ENCODE measurements at regions not wholly inside any gene's neighbourhood (a gene's known extent, or its start where the extent isn't known, plus 50 kb on each side); places are given as distances from the start of the nearest gene placed in this dataset.
"Not testable (repeated sequence)": the region's sequence is repeated elsewhere in the genome, so short reads cannot be mapped to it uniquely, and the experiment has no call there.

GRCh38 chrX:43165343-43165920 lies 387.5 kb upstream of the PPP1R2C start:
- no peak overlapping the region for H3K27ac ChIP-seq
- no peak overlapping the region for H3K4me3 ChIP-seq

- Histone ChIP-seq H3K4me3 (no peak overlapping the region), H3K27ac (no peak overlapping the region)
These were observed 388.9 kb upstream of the PPP1R2C start for GRCh38 chrX:43166874-43167273.

GRCh38 chrX:43175434-43175833 lies 397.5 kb upstream of the PPP1R2C start:
- H3K4me3 ChIP-seq = no peak overlapping the region
- no peak overlapping the region for H3K27ac ChIP-seq

- Histone ChIP-seq H3K27ac (no peak overlapping the region), H3K4me3 (no peak overlapping the region)
These were observed 398.7 kb upstream of the PPP1R2C start for GRCh38 chrX:43176686-43177085.

GRCh38 chrX:43188296-43188695 lies 410.3 kb upstream of the PPP1R2C start:
- Histone ChIP-seq H3K4me3 (no peak overlapping the region), H3K27ac (no peak overlapping the region)

- no peak overlapping the region for H3K27ac ChIP-seq
- no peak overlapping the region for H3K4me3 ChIP-seq
These were observed 433.6 kb upstream of the PPP1R2C start for GRCh38 chrX:43211570-43211969.

GRCh38 chrX:43218198-43218597 lies 437.9 kb upstream of the MAOA start:
- H3K27ac ChIP-seq = no peak overlapping the region
- no peak overlapping the region for H3K4me3 ChIP-seq

GRCh38 chrX:43224496-43224895 lies 431.6 kb upstream of the MAOA start:
- no peak overlapping the region for H3K27ac ChIP-seq

GRCh38 chrX:43225626-43226328 lies 430.3 kb upstream of the MAOA start:
- Histone ChIP-seq H3K27ac (no peak overlapping the region), H3K4me3 (no peak overlapping the region)

More at GRCh38 chrX:43224496-43224895, 431.6 kb upstream of the MAOA start:
- no peak overlapping the region for H3K4me3 ChIP-seq

- H3K27ac ChIP-seq = no peak overlapping the region
- no peak overlapping the region for H3K4me3 ChIP-seq
These were observed 417.6 kb upstream of the MAOA start for GRCh38 chrX:43238461-43238945.

GRCh38 chrX:43239356-43239755 lies 416.7 kb upstream of the MAOA start:
- Histone ChIP-seq H3K27ac (no peak overlapping the region), H3K4me3 (no peak overlapping the region)

GRCh38 chrX:43255596-43255995 lies 400.5 kb upstream of the MAOA start:
- Histone ChIP-seq H3K4me3 (no peak overlapping the region), H3K27ac (no peak overlapping the region)

GRCh38 chrX:43266487-43266886 lies 389.6 kb upstream of the MAOA start:
- H3K4me3 ChIP-seq = no peak overlapping the region
- H3K27ac ChIP-seq = no peak overlapping the region

- H3K4me3 ChIP-seq = no peak overlapping the region
- H3K27ac ChIP-seq = no peak overlapping the region
These were observed 388.4 kb upstream of the MAOA start for GRCh38 chrX:43267652-43268051.

- Histone ChIP-seq H3K27ac (no peak overlapping the region), H3K4me3 (no peak overlapping the region)
These were observed 386.9 kb upstream of the MAOA start for GRCh38 chrX:43269201-43269600.

GRCh38 chrX:43277879-43278278 lies 378.2 kb upstream of the MAOA start:
- no peak overlapping the region for H3K4me3 ChIP-seq

GRCh38 chrX:43278440-43278839 lies 377.7 kb upstream of the MAOA start:
- Histone ChIP-seq H3K4me3 (no peak overlapping the region), H3K27ac (no peak overlapping the region)

More at GRCh38 chrX:43277879-43278278, 378.2 kb upstream of the MAOA start:
- no peak overlapping the region for H3K27ac ChIP-seq

GRCh38 chrX:43279341-43279808 lies 376.7 kb upstream of the MAOA start:
- Histone ChIP-seq H3K4me3 (no peak overlapping the region), H3K27ac (no peak overlapping the region)

GRCh38 chrX:43283187-43283586 lies 372.9 kb upstream of the MAOA start:
- Histone ChIP-seq H3K27ac (no peak overlapping the region), H3K4me3 (no peak overlapping the region)

GRCh38 chrX:43311625-43312024 lies 344.5 kb upstream of the MAOA start:
- not testable (repeated sequence) for H3K4me3 ChIP-seq, H3K27ac ChIP-seq

- Histone ChIP-seq H3K4me3 (no peak overlapping the region), H3K27ac (no peak overlapping the region)
These were observed 343.1 kb upstream of the MAOA start for GRCh38 chrX:43313035-43313434.

Measured in skin epidermis (tissue), 12 donors.